ENCODE measurements at regions not wholly inside any gene's neighbourhood (a gene's known extent, or its start where the extent isn't known, plus 50 kb on each side); places are given as distances from the start of the nearest gene placed in this dataset.
"Not testable (repeated sequence)": the region's sequence is repeated elsewhere in the genome, so short reads cannot be mapped to it uniquely, and the experiment has no call there.

- DNase-seq, result no peak
Measured at GRCh38 chr2:155513248-155513647, 814.8 kb downstream of the KCNJ3 start.

GRCh38 chr2:155502766-155503165 lies 804.3 kb downstream of the KCNJ3 start:
- DNase-seq, result no peak

GRCh38 chr2:155498106-155498505 lies 799.6 kb downstream of the KCNJ3 start:
- DNase-seq, result no peak

DNA sequence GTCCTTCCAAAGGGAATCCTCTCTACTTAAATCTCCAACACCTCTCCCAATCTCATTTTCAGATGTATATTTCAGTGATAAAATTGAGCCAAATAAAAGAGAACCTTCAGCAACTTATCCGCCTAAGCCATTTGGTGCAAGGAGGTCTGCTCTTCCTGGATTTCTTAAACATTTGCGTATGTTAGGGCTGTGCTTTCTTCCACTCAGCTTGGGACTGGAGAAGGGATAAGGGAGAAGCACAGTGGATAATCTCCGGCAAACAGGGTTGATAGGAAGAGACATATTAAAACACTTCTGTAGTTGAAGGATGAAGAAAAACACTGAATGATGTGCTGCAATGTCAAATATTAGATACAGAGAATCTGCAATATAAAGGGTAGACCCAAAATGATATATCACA lies 796.2 kb downstream of the KCNJ3 start:
- no peak for DNase-seq

GRCh38 chr2:155485141-155485842 lies 786.8 kb downstream of the KCNJ3 start:
- no peak for DNase-seq

DNA sequence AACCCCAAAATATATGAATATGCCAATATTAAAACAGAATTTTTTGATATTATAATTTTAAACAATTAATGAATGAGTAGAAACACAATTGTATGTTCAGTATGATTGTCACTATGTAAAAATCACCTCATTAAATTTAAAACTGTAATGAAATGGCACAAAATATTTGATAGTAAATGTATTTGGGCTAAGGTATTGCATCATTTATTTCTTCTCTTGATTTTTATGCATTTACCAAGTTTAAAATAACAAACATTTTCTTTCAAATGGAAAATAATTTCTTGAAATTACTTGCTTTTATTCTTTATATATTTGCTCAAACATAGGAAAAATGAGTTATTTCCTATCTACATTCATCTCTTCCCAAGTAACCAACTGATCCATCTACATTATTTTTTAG lies 782.6 kb downstream of the KCNJ3 start:
- DNase-seq, result no peak

GRCh38 chr2:155472018-155472417 lies 773.5 kb downstream of the KCNJ3 start:
- not testable (repeated sequence) for DNase-seq

GRCh38 chr2:155456222-155456621 lies 757.7 kb downstream of the KCNJ3 start:
- no peak for DNase-seq

DNA sequence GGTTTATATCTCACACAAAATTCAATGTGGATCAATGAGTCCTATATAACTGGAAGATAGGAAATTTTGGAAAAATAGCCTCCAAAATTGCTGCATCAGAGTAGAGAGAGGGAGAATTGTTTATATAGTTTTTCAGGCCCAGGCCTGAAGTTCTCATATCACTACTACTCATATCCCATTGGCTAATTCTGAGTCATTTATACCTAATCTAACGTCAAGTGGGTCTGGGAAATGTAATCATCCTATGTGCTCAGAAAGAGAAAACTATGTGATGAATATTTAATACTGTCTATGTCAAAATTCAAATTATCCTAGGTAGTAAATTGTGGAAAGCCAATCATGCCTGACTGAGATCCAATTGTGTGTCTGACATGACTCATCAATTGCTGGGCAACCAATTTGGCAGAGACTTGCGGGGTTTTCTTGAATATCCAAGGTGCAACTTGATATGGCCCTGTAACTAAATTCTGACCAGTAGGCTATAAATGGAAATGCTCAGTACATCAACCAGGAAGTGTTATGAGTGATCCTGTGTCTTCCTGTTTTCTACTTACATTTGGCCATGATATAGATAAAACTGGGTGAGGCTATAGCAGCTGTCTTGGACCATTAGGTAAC lies 744.4 kb downstream of the KCNJ3 start:
- DNase-seq, result no peak

DNA sequence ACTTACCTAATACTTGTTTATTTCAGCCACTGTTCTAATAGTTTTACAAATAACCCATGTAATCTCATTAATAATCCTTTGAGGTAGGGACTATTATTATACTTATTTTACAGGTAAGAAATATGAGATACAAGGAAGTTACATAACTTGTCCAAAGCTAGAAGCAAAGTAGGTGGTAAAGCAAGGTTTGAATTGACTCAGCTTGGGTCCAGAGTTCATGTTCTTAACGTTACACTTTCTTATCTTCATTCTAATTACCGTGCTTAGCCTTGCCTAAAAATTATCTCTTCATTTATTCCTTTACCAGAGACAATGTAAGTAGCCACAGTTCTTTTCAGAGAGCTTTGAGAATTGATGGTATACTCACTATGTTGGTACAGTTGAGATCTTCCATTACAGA lies 743.6 kb downstream of the KCNJ3 start:
- DNase-seq, result no peak

- no peak for DNase-seq
Measured at GRCh38 chr2:155431004-155431507, 732.6 kb downstream of the KCNJ3 start.

DNA sequence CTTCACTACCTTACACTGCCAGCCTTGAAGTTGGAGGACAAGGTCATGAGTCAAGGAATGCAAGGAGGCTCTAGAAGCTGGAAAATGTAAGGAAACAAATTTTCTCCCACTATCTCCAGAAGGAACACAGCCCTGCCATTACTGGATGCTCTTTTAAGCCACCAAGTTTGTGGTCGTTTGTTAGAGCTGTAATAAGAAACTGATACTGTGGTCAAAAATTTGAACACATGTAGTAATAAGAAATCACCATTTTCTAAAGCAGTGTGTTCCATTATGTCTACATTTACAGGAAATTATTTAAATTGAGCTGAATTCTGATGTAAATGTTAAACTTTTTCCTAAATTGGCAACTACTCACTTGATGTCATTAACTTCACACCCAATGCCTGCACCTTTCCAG lies 729.0 kb downstream of the KCNJ3 start:
- no peak for DNase-seq

DNA sequence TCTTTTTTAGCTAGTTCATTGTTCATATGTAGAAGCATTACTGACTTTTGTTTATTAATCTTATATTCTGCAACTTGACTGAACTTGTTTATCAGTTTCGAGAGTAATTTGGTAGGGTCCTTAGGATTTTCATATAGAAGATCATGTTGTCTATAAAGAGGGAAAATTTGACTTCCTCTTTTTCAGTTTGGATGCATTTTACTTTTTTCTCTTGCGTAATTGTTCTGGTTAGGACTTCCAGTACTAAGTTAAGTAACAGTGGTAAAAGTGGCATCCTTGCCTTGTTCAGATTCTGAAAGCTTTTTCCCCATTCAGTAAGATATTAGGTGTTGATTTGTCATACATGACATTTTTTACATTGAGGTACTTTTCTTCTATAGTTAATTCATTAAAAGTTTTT lies 726.0 kb downstream of the KCNJ3 start:
- DNase-seq, result no peak

DNA sequence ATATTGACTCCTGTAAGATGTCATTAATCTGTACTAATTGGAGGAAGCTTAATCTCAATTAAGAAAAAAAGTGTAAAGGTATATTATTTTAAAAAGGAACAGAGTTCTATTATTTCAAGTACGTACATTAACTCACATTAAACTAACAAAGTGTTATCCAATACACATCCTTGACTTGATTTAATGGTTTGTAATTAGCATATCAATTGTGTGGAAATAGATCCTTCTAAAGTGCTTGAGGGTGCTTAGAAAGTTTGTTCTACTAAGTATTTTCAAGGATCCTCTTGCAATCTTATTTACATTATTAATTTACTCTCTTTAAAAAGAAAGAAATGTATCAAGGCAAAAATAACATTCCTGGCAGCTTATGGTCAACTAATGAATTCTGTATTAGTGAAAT lies 720.3 kb downstream of the KCNJ3 start:
- DNase-seq, result no peak

DNA sequence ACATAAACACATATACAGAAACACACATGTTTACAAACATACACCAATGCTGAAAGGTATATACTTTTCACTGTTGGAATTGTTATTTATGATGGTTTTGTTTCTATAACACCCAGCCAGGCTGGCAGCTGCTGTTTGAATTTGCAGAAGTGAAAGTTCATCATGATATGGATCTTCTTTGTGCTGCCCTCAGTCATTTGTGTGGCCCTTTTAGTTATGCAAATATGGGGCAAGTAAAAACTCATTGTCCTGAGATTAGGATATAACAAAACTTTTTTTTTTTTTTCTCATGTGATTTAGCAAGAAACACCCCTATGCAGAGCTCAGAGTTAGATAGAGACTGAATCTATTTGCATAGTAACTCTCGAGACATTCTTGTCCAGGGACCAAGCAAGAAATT lies 714.1 kb downstream of the KCNJ3 start:
- no peak for DNase-seq

- no peak for DNase-seq
Measured at GRCh38 chr2:155404433-155405002, 706.0 kb downstream of the KCNJ3 start.

GRCh38 chr2:155393406-155393805 lies 694.9 kb downstream of the KCNJ3 start:
- no peak for DNase-seq

- DNase-seq, result peak; percentile 2
Measured at GRCh38 chr2:155391613-155392130, 693.2 kb downstream of the KCNJ3 start.

- DNase-seq, result no peak
Measured at GRCh38 chr2:155389224-155389623, 690.7 kb downstream of the KCNJ3 start.

DNA sequence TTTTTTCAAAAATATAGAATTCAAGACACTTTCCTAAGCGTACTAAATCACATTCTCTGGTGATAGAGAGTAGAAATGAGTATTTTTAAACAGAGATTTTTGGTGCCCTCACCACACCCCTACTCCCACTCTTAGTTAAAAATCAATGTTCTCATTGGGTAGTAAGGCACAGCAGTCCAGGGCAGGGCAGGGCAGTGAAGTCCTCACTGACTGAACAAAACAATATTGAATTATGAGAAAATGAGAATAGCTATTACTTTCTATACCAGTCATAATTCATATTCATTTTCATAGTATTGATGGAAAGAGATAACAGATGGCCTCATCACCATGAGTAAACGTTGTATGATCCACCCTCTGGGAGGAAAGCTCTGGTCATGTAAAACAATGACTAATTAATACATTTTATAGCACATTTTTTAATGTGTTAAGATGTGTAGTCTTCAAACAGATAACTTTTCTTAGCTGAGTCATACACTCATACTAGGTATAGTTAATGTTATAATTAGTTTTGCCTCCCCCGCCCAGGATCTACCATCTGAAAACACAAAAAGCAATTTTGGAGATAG lies 686.1 kb downstream of the KCNJ3 start:
- DNase-seq, result no peak

GRCh38 chr2:155382776-155383175 lies 684.3 kb downstream of the KCNJ3 start:
- DNase-seq, result no peak

DNA sequence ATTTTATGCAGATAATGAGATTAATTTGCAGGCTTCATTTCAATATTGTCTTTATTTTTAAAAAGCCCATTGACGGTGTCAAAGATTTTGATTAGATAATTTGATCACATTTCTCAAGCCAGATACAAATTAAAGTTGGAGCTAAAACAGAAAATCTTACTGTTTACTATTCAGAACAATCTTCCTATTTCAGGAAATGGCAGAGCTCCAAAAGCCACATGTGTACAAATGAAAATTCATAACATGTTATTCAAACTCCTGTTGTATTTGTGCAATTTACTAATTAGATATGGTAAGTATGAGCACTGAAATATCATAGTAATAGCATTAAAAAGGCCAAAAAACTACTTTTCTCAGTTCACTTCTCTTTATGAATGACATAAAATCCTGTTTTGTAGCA lies 682.9 kb downstream of the KCNJ3 start:
- DNase-seq, result no peak

GRCh38 chr2:155379494-155379893 lies 681.0 kb downstream of the KCNJ3 start:
- no peak for DNase-seq

DNA sequence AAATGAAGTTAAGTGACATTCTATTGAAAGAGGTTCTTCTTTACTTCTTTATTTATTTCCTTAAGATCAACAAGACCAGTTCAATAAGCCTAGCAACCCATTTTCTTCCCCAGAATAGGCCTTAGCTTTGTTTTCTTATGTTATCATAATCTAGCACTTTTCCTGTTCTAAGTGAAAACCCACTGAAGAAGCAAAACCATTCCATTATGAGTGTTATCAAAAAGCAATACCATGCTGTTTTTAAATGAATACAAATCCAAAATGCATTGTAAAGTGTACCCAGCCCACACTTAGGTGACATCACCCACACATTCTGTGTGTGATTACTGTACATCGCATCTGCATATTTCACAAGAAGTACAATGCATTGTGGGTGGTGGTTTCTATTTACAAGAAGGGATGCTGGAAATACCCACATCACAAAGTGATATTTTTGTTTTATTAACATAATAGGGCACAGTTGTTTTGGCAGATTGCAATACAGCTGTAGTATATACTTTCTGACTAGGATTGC lies 679.5 kb downstream of the KCNJ3 start:
- DNase-seq, result no peak

All from hematopoietic multipotent progenitor cell treated with erythropoietin and hydrocortisone succinate and interleukin-3 and kit ligand, for 8 days (in vitro differentiated cells).